ENCODE measurements at regions not wholly inside any gene's neighbourhood (a gene's known extent, or its start where the extent isn't known, plus 50 kb on each side); places are given as distances from the start of the nearest gene placed in this dataset.
"Not testable (repeated sequence)": the region's sequence is repeated elsewhere in the genome, so short reads cannot be mapped to it uniquely, and the experiment has no call there.

DNA sequence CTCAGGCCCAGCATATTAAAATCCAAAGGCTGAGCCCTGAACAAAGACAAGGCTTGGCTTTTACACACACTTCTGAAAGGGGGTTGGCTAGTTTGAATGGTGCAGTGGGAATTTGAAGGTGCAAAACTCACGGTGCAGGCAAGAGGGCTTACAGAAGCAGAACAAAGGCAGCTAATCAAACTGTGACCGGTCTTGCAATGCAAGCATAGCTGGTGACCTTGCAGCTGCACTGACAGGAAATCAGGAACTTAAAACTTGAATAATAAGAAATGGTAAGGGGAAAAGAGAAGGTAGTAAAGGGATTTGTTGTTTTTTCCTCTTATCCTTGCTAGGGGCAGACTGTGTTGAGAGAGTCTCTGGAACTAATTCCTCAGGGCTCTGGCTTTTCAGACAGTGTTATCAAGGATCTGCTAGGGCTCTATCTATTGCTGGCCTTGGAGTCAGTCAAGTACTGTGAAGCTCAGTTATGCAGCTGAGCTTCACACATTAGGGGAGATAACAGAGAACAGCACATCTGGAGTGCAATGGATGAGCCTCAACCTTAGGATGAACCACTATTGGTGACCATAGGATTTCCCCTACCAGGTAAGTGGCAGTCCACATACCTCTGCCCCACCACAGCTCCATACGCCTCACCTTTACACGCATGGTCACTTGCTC is 97.6 kb downstream of the PPIAL4G start:
- H3K4me3 ChIP-seq: no peak overlapping the region
- intact Hi-C loops (cut with DNase I): no loop called here
- no peak overlapping the region for H3K27ac ChIP-seq
- no peaks in the 10 kb centered on the region for H3K9me3 ChIP-seq
- no peaks in the 10 kb centered on the region for H3K4me1 ChIP-seq
- TF ChIP-seq CTCF (IDR thresholded peaks at IDR 0.05): no peak
- H3K27me3 ChIP-seq: no peaks in the 10 kb centered on the region
- no peaks in the 10 kb centered on the region for H3K36me3 ChIP-seq
- DNase-seq (ENCODE audit: low spot score in 2 of 2): no peak

DNA sequence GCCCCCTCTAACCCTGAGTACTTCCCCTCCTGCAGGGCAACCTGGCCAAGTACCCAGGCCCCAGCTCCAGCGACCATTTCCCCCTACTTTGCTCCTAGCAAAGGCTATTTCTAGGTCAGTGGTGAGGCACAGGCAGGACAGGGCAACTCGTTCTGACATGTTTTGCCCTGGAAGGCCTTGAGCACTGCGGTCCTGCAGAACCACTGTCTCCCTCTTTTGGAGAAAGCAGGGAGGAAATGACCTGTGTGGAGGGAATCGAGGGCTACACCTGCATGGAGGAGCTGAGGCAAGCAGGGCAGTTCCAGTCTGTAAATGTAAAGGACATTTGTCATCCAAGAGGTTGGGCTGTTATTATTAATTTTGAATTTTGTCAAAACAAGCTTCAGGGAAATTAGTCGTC is 99.1 kb downstream of the PPIAL4G start:
- H3K4me3 ChIP-seq: no peak overlapping the region
- no peak for DNase-seq (ENCODE audit: low spot score in 2 of 2)
- no peak for TF ChIP-seq CTCF (IDR thresholded peaks at IDR 0.05)
- no peaks in the 10 kb centered on the region for H3K4me1 ChIP-seq
- H3K27ac ChIP-seq: no peak overlapping the region
- H3K27me3 ChIP-seq: no peaks in the 10 kb centered on the region
- H3K36me3 ChIP-seq: no peaks in the 10 kb centered on the region
- no peaks in the 10 kb centered on the region for H3K9me3 ChIP-seq
- intact Hi-C loops (cut with DNase I): no loop called here

- Histone ChIP-seq H3K36me3 (no peaks in the 10 kb centered on the region), H3K4me1 (no peaks in the 10 kb centered on the region), H3K9me3 (no peaks in the 10 kb centered on the region), H3K27ac (no peak overlapping the region), H3K27me3 (no peaks in the 10 kb centered on the region), H3K4me3 (no peak overlapping the region)
- no peak for DNase-seq (ENCODE audit: low spot score in 2 of 2)
- intact Hi-C loops (cut with DNase I): no loop called here
- TF ChIP-seq CTCF (IDR thresholded peaks at IDR 0.05): no peak
Measured at GRCh38 chr1:148379697-148380096, 103.4 kb downstream of the PPIAL4G start.

- Histone ChIP-seq H3K27me3 (no peaks in the 10 kb centered on the region), H3K4me3 (no peak overlapping the region), H3K4me1 (no peaks in the 10 kb centered on the region), H3K36me3 (no peaks in the 10 kb centered on the region), H3K9me3 (no peaks in the 10 kb centered on the region), H3K27ac (no peak overlapping the region)
- no peak for TF ChIP-seq CTCF (IDR thresholded peaks at IDR 0.05)
- intact Hi-C loops (cut with DNase I): no loop called here
- no peak for DNase-seq (ENCODE audit: low spot score in 2 of 2)
Measured at GRCh38 chr1:148379170-148379500, 104.0 kb downstream of the PPIAL4G start.

GRCh38 chr1:148377992-148378391 is 105.1 kb downstream of the PPIAL4G start:
- intact Hi-C loops (cut with DNase I); H3K4me1 ChIP-seq; H3K27ac ChIP-seq; H3K36me3 ChIP-seq; H3K27me3 ChIP-seq; H3K4me3 ChIP-seq; DNase-seq (ENCODE audit: low spot score in 2 of 2); H3K9me3 ChIP-seq: not testable (repeated sequence)

- H3K9me3 ChIP-seq; H3K4me1 ChIP-seq; H3K4me3 ChIP-seq; intact Hi-C loops (cut with DNase I); H3K27me3 ChIP-seq; DNase-seq (ENCODE audit: low spot score in 2 of 2); H3K27ac ChIP-seq; H3K36me3 ChIP-seq: not testable (repeated sequence)
Measured at GRCh38 chr1:148377045-148377444, 106.1 kb downstream of the PPIAL4G start.

- no peaks in the 10 kb centered on the region for H3K27me3 ChIP-seq
- no peaks in the 10 kb centered on the region for H3K9me3 ChIP-seq
- H3K4me1 ChIP-seq: no peaks in the 10 kb centered on the region
- H3K27ac ChIP-seq: no peak overlapping the region
- no peak overlapping the region for H3K4me3 ChIP-seq
- no peaks in the 10 kb centered on the region for H3K36me3 ChIP-seq
- no peak for DNase-seq (ENCODE audit: low spot score in 2 of 2)
- TF ChIP-seq CTCF (IDR thresholded peaks at IDR 0.05): no peak
- intact Hi-C loops (cut with DNase I): no loop called here
Measured at GRCh38 chr1:148374101-148374500, 109.0 kb downstream of the PPIAL4G start.
